ENCODE measurements at regions not wholly inside any gene's neighbourhood (a gene's known extent, or its start where the extent isn't known, plus 50 kb on each side); places are given as distances from the start of the nearest gene placed in this dataset.
A peak's percentile ranks its signal among the peaks of the same experiment; 100 is the strongest.
"Not testable (repeated sequence)": the region's sequence is repeated elsewhere in the genome, so short reads cannot be mapped to it uniquely, and the experiment has no call there.

DNA sequence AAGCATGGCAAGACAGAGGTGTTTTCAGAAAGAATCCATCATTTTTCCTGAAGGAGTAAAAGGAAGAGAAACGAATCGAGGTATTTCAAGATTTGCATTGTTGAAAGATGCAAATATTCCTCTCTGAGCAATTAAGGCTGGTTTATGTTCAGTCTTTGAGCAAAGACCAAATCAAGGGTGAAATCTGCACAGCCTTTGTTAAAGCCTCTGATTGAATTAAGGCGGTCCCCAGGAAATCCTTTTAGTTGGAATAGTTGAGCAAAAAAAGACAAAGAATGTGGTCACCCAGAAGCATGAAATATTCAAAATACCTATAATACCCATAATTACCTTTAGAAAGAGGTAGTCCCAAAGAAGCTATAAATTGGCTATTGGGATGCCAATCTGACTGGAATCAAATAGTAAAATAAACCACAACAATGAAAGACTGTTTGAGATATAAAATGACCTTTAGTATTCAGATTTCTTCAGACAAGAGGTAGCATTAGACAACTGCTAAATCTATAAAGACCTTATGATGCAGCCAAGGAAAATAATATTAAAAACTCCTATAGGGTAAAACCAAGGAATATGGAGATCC lies 1218.1 kb downstream of the ROBO2 start:
- no peak for DNase-seq (ENCODE audit: low read depth)
- H3K4me3 ChIP-seq (ENCODE audit: low read depth, low read length), result no peak overlapping the region
- TF ChIP-seq, protein P1, sequence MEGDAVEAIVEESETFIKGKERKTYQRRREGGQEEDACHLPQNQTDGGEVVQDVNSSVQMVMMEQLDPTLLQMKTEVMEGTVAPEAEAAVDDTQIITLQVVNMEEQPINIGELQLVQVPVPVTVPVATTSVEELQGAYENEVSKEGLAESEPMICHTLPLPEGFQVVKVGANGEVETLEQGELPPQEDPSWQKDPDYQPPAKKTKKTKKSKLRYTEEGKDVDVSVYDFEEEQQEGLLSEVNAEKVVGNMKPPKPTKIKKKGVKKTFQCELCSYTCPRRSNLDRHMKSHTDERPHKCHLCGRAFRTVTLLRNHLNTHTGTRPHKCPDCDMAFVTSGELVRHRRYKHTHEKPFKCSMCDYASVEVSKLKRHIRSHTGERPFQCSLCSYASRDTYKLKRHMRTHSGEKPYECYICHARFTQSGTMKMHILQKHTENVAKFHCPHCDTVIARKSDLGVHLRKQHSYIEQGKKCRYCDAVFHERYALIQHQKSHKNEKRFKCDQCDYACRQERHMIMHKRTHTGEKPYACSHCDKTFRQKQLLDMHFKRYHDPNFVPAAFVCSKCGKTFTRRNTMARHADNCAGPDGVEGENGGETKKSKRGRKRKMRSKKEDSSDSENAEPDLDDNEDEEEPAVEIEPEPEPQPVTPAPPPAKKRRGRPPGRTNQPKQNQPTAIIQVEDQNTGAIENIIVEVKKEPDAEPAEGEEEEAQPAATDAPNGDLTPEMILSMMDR (IDR thresholded peaks at IDR 0.05; ENCODE audit: insufficient read depth, low read depth, low read length), result no peak

DNA sequence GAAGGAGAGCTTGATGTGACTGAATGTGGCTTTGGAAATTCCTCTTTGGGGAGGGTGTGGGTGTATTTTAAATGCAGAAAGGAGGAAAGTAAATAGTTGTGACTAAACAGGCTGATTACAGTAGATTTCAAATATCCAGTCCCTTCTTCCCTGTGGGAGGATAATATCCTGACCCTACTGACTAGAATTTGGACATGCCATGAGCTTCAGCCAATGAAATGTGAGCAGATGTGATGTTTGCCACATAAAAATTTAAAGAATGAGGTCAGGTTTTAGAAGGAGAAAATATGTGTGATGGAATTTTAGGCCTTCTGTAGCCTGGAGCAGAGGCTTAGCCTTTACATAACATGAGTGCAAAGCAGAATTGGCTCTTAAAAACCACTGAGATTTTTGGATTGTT lies 1218.9 kb downstream of the ROBO2 start:
- TF ChIP-seq, protein P1 (IDR thresholded peaks at IDR 0.05; ENCODE audit: insufficient read depth, low read depth, low read length), result no peak
- peak; percentile 84 for DNase-seq (ENCODE audit: low read depth)
- H3K4me3 ChIP-seq (ENCODE audit: low read depth, low read length), result no peak overlapping the region

DNA sequence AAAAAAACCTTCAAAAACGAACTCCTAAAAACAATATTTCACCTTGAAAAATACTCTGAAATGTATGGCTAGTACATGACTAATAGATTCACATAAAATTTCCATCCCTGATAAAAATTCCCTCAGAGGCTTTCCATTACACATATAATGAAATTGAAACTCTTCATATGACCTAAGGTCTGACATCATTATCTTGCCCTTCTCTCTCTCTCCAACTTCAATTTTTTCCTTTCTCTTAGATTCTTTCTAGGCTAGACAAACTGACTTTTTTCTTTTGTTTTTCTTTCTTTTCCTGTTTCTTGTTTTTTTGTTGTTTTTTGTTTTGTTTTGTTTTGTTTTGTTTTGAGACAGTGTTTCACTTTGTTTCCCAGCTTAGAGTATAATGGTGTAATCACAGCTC lies 1220.5 kb downstream of the ROBO2 start:
- no peak for DNase-seq (ENCODE audit: low read depth)
- no peak overlapping the region for H3K4me3 ChIP-seq (ENCODE audit: low read depth, low read length)
- TF ChIP-seq, protein P1 (IDR thresholded peaks at IDR 0.05; ENCODE audit: insufficient read depth, low read depth, low read length), result no peak

DNA sequence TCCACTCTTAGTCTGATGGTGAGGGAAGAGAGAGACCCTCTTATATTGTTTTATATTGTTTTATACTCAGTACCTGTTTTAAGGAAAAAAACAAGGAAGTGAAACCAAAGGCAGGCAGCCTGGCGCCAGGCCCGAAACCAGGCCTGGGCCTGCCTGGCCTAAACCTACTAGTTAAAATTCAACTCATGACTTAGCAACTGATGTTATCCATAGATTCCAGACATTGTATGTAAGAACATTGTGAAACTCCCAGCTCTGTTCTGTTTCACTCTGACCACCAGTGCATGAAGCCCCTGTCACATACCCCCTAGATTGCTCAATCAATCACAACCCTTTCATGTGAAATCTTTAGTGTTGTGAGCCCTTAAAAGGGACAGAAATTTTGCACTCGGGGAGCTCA lies 1226.7 kb downstream of the ROBO2 start:
- peak; percentile 54 for DNase-seq (ENCODE audit: low read depth)
- not testable (repeated sequence) for H3K4me3 ChIP-seq (ENCODE audit: low read depth, low read length)

DNA sequence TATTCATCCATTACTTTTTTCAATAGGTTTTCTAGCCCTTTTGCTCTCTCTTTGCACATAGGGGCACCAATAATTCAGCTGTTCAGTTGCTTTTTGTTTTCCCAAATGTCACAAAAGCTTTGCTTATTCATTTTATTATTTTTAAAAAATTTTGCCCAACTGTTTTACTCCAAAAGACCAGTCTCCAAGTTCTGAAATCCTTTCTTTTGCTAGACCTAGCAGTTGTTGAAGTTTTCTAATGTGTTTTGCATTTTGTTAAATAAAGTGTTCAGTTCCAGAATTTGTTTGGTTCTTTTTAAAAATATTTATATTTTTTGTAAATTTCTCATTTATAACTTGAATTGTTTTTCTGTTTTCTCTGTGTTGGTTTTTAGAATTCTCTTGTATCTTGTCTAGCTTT lies 1227.3 kb downstream of the ROBO2 start:
- TF ChIP-seq, protein P1 (IDR thresholded peaks at IDR 0.05; ENCODE audit: insufficient read depth, low read depth, low read length), result no peak
- no peak for DNase-seq (ENCODE audit: low read depth)
- no peak overlapping the region for H3K4me3 ChIP-seq (ENCODE audit: low read depth, low read length)

DNA sequence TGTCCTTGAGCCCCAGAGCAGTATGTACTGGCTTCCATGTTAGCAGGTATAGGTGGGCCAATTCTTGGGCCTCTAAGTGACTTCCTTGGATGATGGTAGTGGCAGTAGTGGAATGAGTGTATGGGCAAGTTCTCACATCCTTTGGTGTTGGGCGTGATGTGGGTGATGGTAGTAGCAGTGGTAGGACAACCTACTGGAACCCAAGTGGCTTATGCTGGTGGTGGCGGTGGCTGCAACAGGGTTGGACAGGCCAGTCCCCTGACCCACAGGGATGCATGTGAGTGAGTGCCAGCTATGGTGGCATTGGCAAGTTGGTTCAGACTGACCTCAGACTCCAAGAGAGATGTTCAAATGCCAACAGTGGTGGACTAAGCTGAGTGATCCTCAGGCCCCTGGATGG lies 1228.2 kb downstream of the ROBO2 start:
- DNase-seq (ENCODE audit: low read depth), result no peak
- TF ChIP-seq, protein P1 (IDR thresholded peaks at IDR 0.05; ENCODE audit: insufficient read depth, low read depth, low read length), result no peak
- H3K4me3 ChIP-seq (ENCODE audit: low read depth, low read length), result no peak overlapping the region

DNA sequence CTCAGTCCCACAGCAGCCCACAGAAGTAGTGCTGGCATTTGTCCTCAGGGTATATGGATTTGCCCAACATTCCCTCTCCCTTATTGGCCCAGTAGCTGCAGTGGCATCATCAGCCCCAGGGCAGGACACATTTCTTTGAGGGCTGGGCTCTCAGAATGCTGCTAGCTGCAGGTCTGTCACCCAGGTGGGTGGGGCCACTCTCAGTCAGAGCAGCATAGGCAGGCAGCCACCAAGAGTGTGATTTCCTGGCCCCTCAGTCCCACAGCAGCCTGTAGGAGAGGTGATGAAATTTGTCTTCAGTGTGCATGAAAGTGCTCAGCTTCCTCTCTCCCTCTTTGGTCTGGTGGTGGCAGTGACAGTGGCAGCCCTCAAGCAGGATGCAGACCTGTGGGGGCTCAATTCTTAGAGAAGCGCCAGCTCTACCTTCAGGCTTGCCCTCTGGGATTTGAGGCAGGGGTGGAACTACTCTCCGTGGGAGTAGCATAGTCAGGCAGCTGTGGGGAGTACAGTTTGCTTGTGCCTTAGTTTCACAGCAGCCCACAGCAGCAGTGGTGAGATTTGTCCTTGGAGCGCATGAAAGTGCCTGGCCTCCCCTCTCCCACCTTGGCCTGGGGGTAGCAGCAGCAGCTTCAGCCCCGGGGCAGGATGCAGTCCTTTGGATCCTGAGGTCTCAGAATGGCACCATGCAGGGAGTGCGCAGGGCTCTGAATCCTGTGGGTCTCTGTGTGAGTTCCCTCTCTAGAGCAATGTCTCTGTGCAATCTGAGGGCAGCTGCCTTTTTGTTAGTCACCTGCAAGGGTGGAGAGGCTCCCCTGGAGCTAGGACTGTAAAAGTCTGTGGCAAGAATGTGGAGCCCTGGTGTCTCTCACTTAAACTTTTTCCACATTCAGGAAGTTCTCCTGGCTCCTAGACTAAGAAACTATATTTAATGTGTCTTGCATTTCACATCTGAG lies 1229.1 kb downstream of the ROBO2 start:
- no peak for DNase-seq (ENCODE audit: low read depth)
- TF ChIP-seq, protein P1 (IDR thresholded peaks at IDR 0.05; ENCODE audit: insufficient read depth, low read depth, low read length), result no peak
- H3K4me3 ChIP-seq (ENCODE audit: low read depth, low read length), result no peak overlapping the region
